ENCODE measurements at regions not wholly inside any gene's neighbourhood (a gene's known extent, or its start where the extent isn't known, plus 50 kb on each side); places are given as distances from the start of the nearest gene placed in this dataset.

GRCh38 chr9:73824671-73825070 lies 672.5 kb upstream of the RORB start:
- Histone ChIP-seq H4K5ac (ENCODE audit: low read depth, low read length) (no peak overlapping the region), H2BK120ac (ENCODE audit: low read depth, low read length) (no peak overlapping the region), H4K8ac (ENCODE audit: low read depth in 2 of 2, low read length in 2 of 2) (no peak overlapping the region), H3K9me3 (ENCODE audit: control insufficient read depth, insufficient read depth, low read length) (peaks cover 2% of the 10 kb centered on the region), H3K27me3 (ENCODE audit: control insufficient read depth, insufficient read depth, low read length) (no peaks in the 10 kb centered on the region), H2BK15ac (ENCODE audit: low read depth, low read length) (no peak overlapping the region), H2AK9ac (replicated peaks; ENCODE audit: low read depth, low read length, poor library complexity) (no peak overlapping the region), H2AFZ (replicated peaks; ENCODE audit: low read length, poor library complexity) (no peak overlapping the region), H3K36me3 (ENCODE audit: control insufficient read depth, insufficient read depth, low read length) (no peaks in the 10 kb centered on the region), H3K27ac (ENCODE audit: insufficient read depth, low read length) (no peak overlapping the region), H3K4me2 (ENCODE audit: low read depth, low read length) (no peak overlapping the region), H2BK20ac (ENCODE audit: low read depth, low read length) (no peak overlapping the region), H3K56ac (ENCODE audit: extremely low read depth, insufficient read depth, low read length) (no peak overlapping the region), H3K23ac (ENCODE audit: low read depth, low read length) (no peak overlapping the region), H3K9me1 (ENCODE audit: insufficient read depth, low read length) (no peaks in the 10 kb centered on the region), H3K18ac (ENCODE audit: low read depth, low read length) (no peak overlapping the region), H3K4me3 (ENCODE audit: insufficient read depth, low read depth, low read length) (no peak overlapping the region), H3K4me1 (ENCODE audit: control insufficient read depth, insufficient read depth, low read length) (no peaks in the 10 kb centered on the region), H3K14ac (replicated peaks; ENCODE audit: low read depth, low read length) (no peak overlapping the region), H2BK5ac (ENCODE audit: low read depth, low read length, poor library complexity, severe bottlenecking) (no peak overlapping the region), H3K4ac (ENCODE audit: low read depth, low read length) (no peak overlapping the region), H4K91ac (ENCODE audit: insufficient read depth, low read depth, low read length) (no peak overlapping the region), H2AK5ac (ENCODE audit: low read depth, low read length) (no peak overlapping the region), H3K79me1 (ENCODE audit: low read depth in 1 of 2, low read length in 2 of 2) (no peaks in the 10 kb centered on the region), H3K9ac (ENCODE audit: low read depth, low read length) (no peak overlapping the region), H4K20me1 (ENCODE audit: insufficient read depth, low read length) (no peaks in the 10 kb centered on the region)
- CTCF ChIA-PET, result interaction anchor here (0.6 kb wide), 1 partner anchor 32 kb away, joined by 3 read pairs; no protein-coding TSS in a partner anchor
- no TSS peak for BruUV-seq (replicated peaks)
- intact Hi-C loops (cut with micrococcal nuclease), result no loop called here
- WGBS, 2 experiments (ENCODE audit: extremely low coverage in 2 of 2, insufficient read length in 1 of 2), result no CpG with 5 or more reads among the region's 1 CpG
- POLR2A ChIA-PET (ENCODE audit: unreplicated experiment), result no interaction called here
- dilution Hi-C loops (cut with HindIII; ENCODE audit: low sequenced_read_pairs, unreplicated experiment), result no loop called here
- TF ChIP-seq NFE2L2 (IDR thresholded peaks at IDR 0.05; ENCODE audit: low read depth, low read length), result no peak
- no peak for TF ChIP-seq MAZ (IDR thresholded peaks at IDR 0.05; ENCODE audit: borderline replicate concordance, low read depth, low read length)
- TF ChIP-seq CEBPB (IDR thresholded peaks at IDR 0.05; ENCODE audit: low read depth, low read length), result no peak
- no peak for TF ChIP-seq CTCF (conservative IDR thresholded peaks at IDR 0.05; ENCODE audit: low read depth, low read length)
- no peak for TF ChIP-seq BHLHE40 (IDR thresholded peaks at IDR 0.05; ENCODE audit: low read depth, low read length)
- TF ChIP-seq SMC3 (IDR thresholded peaks at IDR 0.05; ENCODE audit: low read depth, low read length), result no peak
- no peak for TF ChIP-seq RAD21 (IDR thresholded peaks at IDR 0.05; ENCODE audit: low read length)
- no peak for TF ChIP-seq MAFK (IDR thresholded peaks at IDR 0.05; ENCODE audit: low read depth, low read length)
- TF ChIP-seq POLR2A (IDR thresholded peaks at IDR 0.05; ENCODE audit: low read depth, low read length), result no peak
- TF ChIP-seq RCOR1 (IDR thresholded peaks at IDR 0.05; ENCODE audit: insufficient replicate concordance, low read length), result no peak
- no peak for TF ChIP-seq MXI1 (IDR thresholded peaks at IDR 0.05; ENCODE audit: borderline replicate concordance, low read depth, low read length)
- no peak for TF ChIP-seq CHD1 (IDR thresholded peaks at IDR 0.05; ENCODE audit: low read depth, low read length)
- TF ChIP-seq FOS (IDR thresholded peaks at IDR 0.05; ENCODE audit: low read depth, low read length), result no peak
- TF ChIP-seq, protein P1, sequence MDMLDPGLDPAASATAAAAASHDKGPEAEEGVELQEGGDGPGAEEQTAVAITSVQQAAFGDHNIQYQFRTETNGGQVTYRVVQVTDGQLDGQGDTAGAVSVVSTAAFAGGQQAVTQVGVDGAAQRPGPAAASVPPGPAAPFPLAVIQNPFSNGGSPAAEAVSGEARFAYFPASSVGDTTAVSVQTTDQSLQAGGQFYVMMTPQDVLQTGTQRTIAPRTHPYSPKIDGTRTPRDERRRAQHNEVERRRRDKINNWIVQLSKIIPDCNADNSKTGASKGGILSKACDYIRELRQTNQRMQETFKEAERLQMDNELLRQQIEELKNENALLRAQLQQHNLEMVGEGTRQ (IDR thresholded peaks at IDR 0.05; ENCODE audit: low read depth, low read length), result no peak
- TF ChIP-seq ELK1 (IDR thresholded peaks at IDR 0.05; ENCODE audit: borderline replicate concordance, low read depth, low read length), result no peak
- TF ChIP-seq RFX5 (IDR thresholded peaks at IDR 0.05; ENCODE audit: low read depth, low read length), result no peak
- in situ Hi-C loops (cut with MboI; ENCODE audit: low sequenced_read_pairs), result no loop called here
- no peak for DNase-seq
- ATAC-seq (ENCODE audit: low read depth), result no peak

All from IMR-90 (cell line).